NCI-H128 (cell line): ENCODE measurements at regions not wholly inside any gene's neighbourhood (a gene's known extent, or its start where the extent isn't known, plus 50 kb on each side); places are given as distances from the start of the nearest gene placed in this dataset.

ENCODE experiments used
- DNase-seq: peaks from one replicate; lab custom pipeline; 2025; ENCODE audit not compliant: unreplicated experiment; lab: John Stamatoyannopoulos, UW

DNA sequence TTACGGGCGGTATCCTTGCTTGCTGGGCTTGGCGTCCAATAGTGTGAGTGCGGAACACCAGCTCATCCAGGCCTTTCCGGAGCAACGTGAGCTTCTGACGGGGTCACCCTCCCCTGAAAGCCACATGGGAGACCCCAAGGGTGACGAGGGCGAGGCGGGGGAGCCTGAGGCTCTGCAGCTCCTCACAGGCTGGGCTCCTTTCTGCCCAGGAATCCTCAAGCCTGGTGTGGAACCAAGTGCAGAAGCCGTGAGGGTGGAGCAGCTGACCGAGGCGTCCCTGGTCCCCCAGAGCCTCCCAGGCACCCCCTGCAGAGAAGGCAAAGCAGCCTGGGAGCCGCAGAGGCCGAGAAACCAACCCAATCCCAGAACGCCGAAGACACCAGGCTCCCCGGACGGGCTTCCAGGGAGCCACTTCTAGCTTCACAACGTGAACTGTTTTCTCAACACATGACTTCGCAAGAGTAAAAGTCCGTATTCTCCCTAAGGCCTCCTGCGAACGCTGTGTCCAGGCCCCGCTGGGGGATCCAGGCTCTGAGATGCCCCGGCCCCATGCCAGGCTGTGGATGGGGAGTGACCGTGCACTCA, 530.3 kb downstream of the BRD1 start:
- no peak for DNase-seq

DNA sequence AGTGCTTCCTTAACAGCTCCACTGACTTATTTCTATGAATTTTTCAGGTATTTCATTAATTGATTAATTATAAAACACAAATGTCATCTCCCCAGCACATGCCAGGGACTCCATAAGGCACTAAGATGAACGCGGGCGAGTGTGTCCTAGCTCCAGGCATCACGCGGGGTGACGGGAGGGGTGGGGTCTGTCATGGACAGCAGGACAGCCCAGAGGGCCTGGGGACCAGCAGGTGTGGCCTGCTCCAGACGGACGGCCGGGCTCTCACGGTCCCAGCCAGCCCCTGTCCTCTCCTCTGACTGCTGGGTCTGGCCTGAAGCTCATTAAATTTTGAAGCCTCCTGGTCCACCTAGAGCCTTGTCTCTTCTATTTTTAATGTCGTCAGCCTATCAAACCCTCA, 531.1 kb downstream of the BRD1 start:
- no peak for DNase-seq

DNA sequence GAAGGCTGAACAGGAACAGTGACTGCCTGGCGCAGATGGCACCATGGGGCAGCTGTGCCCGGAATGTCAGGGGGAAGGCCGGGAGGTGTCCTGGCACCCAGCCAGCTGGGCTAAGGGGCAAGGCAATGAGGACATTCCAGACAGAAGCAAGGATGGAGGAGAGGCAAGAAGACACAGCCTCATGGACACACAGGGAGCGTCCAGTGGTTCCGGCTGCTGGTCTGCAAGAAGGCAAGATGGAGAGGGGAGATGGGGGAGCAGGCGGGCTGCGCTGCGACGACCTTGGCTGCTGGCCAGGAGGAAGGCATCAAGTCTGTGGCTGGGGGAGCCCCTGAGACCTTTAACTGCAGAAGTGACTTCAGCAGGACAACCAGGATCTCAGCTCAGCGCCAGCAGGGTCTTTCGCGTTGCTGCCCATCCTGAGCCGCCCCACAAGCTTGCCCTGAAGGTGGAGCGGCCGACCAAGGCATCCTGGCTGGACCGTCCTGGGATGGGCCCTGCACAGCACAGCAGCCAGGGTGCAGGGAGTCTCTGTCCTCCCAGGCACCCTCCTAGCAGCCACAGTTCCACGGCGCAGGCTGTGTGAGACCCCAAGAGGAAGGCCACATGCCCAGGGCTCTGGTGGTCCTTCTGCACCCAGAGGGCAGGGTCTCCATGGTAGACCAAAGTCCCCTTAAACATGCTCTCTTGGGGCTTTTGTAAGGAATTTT, 531.7 kb downstream of the BRD1 start:
- DNase-seq: no peak

DNA sequence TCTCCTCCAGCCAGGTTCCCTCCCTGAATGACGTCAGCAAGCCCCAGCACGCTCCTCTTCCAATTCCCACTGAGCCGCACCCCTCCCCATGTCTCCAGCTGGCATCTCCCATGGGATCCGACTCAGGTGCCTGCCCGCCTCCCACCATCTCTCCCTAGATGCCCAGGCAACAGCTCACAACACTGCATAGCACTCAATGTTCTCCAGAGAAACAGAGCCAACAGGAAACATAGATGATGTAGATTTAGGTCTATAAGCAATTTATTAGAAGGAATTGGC, 532.3 kb downstream of the BRD1 start:
- DNase-seq: no peak

DNA sequence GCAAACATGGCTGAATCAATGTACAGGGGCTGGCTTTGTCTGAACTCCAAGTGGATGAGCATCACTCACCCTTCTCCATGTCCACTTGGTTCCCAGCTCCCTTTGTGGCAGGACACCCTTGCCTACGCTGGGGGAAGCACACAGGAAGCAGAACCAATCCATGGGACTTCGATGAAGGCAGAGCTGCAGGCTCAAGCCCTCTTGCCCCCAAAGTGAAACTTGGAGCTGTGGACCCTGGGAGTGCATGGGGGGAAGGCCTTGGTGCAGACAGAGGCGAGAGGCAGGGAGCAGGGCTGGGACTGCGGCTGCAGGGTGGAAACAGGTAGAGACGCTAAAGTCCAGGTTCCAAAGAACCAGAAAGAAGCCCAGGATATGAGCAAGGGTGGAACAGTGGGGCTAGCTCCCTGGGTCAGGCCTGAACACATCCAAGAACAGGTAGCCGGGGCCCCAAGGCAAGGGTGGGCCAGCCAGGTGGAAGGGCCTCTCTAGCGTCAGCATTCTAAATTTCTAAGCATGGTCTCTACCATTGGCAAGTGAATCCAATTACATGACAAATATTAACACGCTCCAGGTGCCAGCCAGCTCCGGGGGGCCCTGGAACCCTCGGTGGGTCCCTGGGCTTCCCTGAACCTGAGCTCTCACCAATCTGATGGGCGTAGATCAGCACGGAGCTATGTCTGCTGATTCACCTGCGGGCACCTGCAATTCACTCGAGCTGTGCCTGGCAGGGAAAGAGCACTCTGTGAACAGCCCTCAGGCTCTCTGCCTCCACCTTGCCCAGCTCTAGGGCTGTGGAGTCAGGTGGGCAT, 532.8 kb downstream of the BRD1 start:
- DNase-seq: no peak

DNA sequence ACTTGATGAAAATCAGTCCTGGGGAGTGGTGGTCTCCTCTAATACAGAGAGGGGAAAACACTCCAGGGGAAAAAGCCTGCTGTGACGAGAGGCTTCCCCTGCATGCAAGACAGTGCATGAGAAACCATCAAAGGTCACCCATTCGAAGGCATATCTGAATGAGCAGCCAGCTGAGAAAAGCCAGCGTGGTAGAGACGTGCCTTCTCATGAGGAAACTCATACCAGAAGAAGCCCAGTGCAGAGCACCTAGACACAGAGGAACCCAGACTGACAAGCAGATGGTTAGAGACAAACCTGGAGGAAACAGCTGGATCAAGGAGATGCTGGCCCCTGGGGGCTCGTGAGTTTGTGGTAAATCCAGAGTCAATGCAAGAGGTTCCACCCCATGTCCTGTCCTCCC, 534.8 kb downstream of the BRD1 start:
- DNase-seq: no peak

DNA sequence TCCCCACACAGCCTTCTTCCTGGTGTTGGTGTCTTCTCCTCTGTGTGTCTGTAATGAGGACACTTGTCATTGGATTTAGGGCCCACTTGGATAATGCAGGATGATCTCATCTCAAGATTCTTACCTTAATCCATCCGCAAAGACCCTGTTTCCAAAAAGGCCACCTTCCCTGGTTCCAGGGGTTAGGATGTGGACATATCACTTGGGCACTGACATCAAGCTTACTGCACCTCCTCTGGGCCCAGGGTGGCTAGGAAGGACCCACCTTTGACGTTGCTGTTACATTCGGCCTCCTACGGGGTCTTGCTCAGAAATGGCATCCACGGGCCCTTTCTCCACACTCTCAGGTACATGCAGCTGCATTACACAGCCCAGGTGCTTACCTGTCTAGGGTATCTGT, 535.9 kb downstream of the BRD1 start:
- DNase-seq: no peak

DNA sequence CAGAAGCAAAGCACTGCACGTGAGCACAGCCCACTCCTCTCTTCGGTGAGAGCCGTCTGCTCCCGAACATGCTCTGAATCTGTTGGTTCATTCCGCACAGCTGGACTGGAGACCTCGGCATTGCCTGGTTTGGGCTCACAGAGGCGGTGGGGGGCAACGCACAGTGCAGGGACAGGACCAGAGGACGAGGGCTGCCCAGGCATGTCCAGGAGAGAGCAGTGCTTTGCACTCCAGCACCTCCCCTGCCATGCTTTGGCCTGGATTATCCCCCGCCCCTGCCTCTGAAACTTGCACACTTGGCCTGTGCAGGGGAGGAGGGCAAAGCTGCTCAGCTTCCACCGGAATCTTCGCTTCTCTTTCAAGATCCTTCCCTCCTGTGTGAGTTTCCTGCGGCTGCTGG, 536.5 kb downstream of the BRD1 start:
- no peak for DNase-seq

DNA sequence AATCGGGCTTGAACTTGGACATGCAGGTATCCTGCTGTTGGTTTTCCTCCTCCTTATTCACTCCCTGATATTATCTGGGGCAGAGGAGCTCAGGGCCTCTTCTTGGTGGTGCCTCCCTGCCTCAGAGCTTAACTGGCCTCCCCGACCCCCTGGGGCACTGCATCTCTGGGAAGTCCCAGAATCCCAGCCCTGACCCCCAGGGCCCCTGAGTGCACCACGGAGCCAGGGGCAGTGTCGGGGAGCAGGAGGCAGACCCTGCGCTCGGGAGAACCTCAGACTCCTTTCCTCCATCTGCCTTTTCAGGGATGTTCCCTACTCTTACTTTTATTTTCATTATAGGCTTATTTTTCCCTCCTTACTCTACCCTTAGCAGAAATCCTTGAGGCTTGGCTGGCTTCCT, 537.0 kb downstream of the BRD1 start:
- DNase-seq: no peak

DNA sequence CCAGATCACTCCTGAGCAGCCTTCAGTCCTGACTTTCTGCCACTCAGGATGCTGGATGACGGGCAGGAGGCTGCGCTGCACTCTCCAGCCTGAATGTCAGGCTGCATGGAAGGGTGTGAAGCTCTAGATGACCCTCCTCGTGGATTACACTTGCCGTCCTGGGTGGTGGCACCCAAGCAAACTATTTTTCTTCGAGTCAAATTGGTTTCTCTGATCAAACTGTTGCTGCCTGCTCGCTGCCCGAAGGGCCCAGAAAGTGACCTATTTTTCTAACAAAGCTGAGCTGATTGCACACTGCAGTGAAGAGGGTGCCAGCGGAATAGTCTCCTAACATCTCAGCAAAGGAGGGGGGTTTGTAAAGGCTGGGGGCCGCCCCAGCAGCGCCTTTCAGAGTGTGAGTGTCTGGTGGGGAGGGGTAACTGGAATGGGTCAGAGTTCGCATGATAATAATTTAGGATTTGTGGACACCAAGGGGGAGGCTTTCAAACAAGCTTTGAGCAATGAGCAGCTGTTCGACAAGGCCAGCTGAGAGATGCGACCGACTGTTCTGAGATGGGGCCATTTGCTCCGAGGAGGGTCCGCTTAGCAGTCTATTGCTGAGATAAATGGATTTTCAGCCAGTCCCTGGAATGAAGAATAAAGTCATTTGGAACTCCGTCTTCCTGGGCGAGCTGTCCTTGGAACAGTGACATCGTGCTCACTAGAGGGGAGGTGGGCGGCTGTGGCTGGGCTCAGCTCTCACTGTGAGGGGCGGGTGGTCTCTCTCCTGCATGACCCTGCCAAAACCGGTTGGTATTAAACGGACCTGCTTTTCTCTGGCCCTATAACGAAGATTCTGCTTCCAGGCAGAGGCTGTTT, 537.6 kb downstream of the BRD1 start:
- no peak for DNase-seq

DNA sequence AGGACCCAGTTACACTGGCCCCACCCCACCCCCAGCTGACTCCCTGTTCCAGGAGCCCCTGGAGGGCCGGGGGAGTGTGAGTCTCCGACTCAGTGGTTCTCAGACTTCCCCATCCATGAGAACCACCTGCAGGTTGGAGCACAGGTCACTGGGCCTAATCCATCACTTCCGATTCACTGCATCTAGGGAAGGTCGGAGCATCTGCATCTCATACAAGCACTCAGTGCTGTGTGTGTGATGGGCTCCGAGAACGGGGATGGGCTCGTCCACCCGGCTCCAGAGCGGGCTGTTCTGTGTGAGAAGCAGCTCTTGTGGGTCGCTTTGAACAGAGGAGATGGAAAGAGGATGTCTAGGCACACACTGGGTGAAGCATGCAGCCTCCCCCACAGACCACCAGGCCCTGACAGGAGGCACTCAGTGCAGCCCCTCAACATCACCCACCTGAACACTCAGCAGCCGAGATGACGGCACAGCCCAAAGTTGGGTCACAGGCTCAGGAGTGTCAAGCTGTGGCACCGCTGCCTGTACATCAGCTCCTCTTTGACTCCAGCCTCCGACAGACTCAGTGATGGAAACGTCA, 541.4 kb downstream of the BRD1 start:
- DNase-seq: no peak

DNA sequence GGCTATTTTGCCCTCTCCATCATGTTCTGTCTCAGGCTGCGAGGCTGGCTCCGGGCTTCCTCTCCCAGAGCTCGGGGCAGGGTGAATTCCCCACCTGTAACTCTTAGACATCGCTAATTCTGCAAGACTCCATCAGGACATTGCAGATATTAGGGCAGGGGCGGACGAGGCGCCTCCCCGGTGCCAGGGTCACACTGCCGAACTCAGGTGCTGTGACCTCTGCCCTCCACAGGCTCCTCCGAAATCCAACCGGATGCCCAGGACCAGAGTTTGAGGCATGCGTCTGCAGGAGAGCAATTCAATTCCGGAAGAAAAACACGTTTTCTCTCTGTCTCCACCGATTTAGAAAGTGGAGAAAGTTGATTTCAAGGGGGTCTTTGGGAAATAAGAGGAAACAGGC, 542.7 kb downstream of the BRD1 start:
- no peak for DNase-seq

DNA sequence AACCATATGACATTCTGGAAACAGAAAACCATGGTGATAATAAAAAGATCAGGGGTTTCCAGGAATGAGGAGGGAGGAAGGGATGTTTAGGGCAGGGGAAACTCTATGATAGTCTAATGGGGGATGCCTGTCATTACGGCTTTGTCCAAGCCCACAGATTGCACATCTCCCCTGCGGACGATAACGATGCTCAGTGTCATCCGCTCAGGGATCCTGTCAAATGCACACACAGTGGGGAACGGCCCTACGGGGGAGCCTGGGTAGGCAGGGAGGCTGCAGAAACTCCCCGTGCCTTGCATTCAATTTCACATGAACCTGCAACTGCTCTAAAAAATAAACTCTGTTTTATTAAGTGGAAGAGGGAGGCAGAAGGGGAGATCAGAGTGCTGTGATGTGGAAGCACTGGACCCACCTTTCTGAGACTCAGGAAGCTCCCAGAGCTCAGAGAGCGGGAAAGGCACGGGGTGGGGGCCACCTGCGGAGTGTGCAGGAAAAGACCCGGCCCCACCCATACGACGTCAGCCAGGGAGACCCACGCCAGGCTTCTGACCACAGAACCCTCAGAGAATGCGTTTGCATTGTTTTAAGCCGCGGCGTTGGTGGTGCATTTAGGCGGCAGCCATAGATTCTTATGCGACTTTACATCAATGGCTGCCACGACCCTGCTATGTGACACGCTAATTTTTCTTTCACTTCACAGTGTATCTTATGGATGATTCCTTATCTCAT, 543.5 kb downstream of the BRD1 start:
- no peak for DNase-seq

DNA sequence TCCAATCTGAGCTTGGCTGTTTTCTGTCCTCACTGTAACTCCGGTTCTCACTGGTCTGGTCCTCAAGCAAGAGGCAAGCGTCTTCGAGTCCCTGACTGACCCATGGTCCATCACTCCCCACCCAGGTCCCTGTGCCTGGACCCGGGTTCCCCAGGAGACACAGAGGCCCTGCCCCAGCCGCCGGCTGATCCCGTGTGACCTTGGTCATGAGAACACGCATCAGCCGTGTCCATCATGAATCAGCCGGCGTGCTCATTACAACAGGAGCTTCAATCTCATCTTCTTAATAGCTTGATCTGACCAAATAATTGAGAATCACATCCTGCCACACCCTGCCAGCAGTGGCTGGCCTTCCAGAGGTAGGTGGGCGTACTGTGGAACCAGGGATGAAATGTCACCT, 545.1 kb downstream of the BRD1 start:
- DNase-seq: no peak

DNA sequence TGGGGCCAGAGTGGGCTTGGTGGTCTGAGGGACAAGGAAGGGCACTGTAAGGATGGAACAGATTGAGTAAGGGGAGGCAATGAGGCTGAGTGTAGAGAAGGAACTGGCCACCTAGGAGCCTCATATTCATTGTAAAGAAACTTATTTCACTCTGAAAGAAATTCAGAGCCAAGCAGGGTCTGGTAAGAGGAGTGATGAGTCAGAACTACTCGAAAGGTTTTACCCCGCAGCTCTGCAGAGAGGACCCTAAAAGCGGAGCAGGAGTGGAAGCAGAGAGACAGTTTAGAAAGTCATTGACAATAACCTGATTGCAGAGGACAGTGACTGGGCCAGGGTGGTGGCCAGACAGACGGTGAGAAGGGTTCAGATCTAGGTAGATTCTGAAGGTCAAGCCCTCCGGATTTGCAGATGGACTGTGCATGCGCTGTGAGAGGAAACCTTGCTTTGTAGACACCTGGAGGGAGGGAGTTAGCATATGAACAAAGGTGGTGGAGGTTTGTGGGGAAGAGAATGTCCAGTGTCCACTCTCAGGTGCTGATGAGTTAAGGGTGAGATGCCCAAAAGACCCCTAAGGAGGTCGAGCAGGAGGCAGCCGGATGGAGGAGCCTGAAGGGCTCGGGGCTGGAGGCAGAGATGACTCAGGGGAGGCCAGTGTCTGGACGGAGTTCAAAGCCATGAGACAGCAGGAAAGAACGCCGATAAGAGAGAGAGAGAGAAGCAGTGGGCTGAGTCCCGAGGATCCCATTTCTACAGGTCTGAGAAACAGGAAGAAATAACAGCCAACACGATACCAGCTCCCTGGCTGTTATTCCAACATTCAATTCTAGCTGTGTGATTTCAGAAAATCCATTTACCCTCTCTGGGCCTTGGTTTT, 546.0 kb downstream of the BRD1 start:
- DNase-seq: no peak

DNA sequence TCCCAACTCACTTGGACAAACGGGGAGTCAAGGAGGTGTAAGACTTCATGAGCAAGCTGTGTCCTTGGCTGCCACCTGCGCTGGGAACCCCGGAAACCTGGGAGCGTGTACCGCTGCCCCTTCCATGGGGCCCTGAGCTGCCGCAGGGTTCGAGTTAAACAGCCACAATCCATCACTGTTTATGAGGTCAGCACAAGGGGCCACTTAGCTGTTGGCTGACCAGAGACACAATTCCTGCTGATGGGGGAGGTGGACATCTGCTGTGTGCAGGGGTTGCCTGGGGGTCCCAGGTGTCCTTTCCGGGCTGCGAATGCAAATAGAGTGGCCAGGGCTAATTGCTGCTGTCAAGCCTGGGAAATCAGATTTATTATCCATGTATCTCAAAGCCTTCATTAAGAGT, 549.3 kb downstream of the BRD1 start:
- no peak for DNase-seq

DNA sequence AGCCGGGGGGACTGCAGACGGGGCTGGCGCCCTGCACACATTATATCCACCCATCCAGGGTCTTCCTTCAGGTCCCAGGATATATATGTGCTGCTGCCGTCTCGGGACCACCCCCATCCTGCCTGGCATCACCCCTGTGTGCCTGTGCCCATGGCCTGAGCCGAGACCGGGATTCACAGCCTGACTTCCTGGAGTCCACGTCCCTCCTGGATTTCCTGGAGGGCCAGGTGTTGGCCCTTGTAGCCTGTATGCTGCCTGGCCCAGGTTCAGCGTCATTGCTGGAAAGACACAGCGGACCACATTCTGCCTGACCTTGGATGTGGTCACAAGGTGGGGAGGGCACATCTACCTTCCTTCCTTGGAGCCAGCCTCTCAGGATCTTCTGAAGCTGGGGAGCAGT, 551.1 kb downstream of the BRD1 start:
- no peak for DNase-seq

DNA sequence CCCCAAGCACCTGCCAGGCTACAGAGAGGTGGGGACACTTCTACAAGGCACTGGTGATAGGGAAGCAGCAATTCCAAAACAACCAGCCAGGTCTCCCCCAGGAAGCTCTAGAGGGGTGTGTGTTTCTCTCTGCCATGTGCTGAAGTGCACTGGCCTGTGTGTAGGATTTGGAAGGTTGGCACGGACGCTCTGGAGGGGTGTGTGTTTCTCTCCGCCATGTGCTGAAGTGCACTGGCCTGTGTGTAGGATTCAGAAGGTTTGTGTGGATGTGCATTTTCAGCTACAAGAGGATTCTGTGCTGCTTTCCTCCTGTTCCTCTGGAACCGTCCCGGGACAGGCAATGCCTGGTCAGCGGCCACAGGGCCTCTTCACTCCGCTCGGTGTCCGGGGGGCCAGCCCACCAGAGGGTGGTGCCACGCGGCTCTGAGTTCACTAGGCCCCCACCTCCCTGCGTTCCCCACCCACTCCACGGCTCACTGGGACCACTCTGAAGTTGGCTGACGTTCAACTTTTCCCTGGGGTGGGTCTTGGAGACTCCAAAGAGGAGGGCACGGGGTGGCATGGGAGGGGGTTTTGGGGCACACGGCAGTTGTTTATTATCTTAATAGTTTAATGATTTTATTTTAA, 552.8 kb downstream of the BRD1 start:
- DNase-seq: no peak

DNA sequence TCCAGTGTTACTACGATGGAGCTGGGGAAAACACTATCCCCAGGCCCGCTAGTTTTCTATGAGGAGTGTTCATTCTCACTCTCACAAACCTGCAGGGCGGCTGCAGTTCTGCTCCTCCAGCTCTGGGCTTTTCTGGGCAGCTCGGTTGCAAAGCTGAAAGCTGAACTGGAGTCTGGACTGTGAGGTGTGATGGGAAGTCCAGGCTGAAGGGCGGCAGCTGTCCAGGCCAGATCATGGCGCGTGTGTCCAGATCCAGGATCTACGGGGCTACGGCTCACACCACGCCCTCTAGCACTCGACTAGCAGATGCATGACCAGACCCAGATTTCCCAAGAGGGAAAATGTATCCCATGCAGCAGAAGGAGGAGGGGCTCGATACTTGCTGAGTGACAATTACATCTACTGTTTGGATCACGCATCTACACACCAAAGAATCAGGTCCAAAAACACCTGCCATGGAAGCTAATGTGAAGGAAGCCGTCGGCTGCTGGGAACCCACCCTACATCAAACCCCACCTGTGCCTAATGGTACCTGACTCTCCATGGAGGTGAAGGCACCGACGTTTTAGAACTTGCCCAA, 555.0 kb downstream of the BRD1 start:
- no peak for DNase-seq
